GM18505 (cell line): ENCODE measurements at regions not wholly inside any gene's neighbourhood (a gene's known extent, or its start where the extent isn't known, plus 50 kb on each side); places are given as distances from the start of the nearest gene placed in this dataset.
"Not testable (repeated sequence)": the region's sequence is repeated elsewhere in the genome, so short reads cannot be mapped to it uniquely, and the experiment has no call there.

Experiments used
- ATAC-seq: cut with Tn5 transposase; IDR thresholded peaks from one replicate; pipeline ENCODE4 v1.9.1; 2021; ENCODE audit not compliant: unreplicated experiment
- POLR2A ChIP-seq: IDR thresholded peaks from 4 replicates; pipeline ENCODE4 v1.6.1; 2011; ENCODE audit warnings: borderline replicate concordance; ENCODE audit not compliant: insufficient read depth, insufficient read length; ENCODE audit errors: extremely low read depth

DNA sequence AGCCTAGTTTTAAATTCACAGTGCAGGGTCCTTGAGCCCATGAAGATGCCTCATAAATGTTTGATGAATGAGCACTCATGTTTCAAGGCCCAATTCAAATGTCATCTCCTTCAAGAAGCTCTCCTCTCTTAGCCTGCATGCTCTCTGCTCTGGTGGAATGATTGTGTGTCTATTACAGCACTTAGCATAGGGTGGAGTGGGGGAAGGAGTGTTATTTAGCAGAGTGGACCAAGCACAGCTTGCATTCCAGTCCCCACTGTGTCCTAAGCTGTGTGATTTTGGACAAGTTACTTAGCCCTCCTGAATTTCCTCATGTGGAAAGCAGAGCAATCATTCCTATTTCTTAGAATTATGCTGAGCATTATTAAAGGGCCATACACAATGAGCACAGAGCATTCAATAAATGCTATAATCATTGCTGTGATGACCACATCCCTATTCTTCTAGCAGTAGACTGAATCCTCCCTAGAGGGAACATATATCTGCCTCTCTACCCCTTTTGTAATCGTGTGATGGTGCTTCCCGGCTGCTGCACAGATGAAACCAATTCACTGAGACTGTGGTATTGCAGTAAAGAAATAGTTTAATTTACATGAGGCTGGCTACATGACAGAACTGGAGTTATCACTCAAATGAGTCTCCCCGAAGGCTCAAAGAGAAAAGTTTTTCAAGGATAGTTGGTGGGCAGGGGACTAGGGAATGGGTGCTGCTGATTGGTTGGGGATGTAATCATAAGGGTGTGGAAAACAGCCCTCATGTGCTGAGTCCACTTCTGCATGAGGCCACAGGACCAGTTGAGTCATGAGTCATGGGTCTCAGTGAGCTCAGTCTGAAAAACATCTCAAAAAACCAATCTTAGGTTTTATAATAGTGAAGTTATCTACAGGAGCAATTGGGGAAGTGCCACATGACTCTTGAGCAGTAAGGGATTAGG lies 173.4 kb upstream of the NDUFV2 start:
- TF ChIP-seq POLR2A = no peak
- ATAC-seq = no peak

DNA sequence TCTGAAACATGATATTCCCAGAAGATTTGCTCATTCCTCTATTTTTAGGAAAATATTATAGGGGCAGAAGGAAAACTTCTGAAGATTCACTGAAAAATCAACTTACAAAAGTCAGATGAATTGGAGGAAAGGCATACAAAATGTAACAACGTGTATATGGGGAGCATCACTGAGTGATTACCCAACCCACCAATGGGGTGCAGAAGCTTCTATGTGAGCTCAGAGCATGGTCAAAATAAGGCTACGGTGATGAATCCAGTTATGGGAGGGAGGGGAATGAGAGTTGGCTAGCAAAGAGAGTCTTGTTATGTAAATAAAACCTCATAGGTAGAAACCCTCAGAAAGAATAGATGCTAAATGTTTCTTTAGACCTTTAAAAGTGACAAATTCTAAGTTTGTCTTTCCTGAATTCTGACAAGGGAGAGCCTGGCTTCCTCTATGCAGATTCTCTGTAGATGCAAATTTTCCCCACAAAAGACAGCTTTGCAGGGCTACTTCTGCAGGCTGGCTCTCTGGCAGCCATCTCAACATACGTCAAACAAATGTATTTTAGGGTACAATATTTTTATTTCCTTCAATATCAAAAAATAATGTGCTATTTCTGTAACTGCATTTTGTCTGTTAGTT lies 171.4 kb upstream of the NDUFV2 start:
- no peak for TF ChIP-seq POLR2A
- ATAC-seq = no peak

DNA sequence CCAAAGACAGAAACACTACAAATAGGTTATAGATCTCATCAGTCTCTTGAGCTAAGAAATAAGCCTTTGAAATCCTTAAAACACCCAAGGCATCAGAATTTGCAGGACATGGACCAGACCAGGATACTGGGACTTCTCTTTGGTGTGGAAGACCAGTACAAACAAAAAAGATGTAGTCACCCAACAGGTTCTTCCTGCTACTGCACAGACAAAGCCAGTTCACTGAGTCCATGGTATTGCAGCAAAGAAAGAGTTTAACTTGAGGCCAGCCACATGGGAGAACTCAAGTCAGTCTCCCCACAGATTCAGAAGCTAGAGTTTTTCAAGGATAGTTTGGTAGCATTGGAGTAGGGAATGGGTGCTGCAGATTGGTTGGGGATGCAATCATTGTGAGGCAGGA lies 169.6 kb upstream of the NDUFV2 start:
- no peak for ATAC-seq
- no peak for TF ChIP-seq POLR2A

DNA sequence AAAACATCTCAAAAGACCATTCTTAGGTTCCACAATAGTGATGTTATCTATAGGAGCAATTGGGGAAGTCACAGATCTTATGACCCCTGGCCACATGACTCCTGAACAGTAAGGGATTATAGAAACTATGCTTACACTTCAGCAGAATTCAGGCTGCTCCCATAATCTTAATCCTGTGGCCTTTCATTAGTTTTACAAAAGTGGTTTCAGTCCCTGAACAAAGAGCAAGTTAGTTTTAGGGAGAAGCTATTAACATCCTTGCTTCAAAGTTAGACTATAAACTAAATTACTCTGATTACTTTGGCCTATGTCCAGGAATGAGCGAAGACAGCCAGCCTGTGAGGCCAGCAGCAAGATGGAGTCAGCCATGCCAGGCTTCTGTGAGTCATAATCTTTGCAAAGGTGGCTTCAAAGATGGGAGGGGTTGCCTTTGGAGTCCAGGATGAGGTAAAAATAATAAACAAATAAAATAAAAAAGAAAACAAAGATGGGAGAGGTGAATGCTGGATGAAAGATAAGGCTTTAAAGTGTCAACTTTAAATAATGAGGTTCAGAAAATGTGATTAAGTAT lies 168.7 kb upstream of the NDUFV2 start:
- ATAC-seq = no peak
- TF ChIP-seq POLR2A = no peak

DNA sequence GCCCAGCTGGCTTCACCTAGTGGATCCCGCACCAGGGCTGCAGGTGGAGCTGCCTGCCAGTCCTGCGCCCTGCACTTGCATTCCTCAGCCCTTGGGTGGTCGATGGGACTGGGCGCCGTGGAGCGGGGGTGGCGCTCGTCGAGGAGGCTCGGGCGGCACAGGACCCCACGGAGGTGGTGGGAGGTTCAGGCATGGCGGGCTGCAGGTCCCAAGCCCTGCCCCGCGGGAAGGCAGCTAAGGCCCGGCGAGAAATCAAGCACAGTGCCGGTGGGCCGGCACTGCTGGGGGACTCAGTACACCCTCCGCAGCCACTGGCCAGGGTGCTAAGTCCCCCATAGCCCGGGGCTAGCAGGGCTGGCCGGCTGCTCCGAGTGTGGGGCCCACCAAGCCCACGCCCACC lies 167.2 kb upstream of the NDUFV2 start:
- ATAC-seq = not testable (repeated sequence)

DNA sequence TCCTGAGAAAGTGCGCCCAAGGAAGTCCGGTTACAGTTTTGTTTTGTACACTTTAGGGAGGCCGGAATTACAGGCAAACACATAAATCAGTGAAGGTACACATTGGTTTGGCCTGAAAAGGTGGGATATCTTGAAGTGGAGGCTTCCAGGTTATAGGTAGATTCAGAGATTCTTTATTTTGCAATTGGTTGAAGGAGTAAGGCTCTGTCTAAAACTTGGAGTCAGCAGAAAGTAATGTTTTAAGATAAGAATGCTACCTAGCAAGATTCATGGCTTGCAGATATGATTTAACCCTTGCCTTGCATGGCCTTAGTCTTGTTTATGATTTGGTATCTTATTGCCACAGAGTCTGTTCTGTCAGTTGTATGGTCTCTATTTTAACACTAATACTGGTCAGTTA lies 165.9 kb upstream of the NDUFV2 start:
- no peak for TF ChIP-seq POLR2A
- no peak for ATAC-seq

DNA sequence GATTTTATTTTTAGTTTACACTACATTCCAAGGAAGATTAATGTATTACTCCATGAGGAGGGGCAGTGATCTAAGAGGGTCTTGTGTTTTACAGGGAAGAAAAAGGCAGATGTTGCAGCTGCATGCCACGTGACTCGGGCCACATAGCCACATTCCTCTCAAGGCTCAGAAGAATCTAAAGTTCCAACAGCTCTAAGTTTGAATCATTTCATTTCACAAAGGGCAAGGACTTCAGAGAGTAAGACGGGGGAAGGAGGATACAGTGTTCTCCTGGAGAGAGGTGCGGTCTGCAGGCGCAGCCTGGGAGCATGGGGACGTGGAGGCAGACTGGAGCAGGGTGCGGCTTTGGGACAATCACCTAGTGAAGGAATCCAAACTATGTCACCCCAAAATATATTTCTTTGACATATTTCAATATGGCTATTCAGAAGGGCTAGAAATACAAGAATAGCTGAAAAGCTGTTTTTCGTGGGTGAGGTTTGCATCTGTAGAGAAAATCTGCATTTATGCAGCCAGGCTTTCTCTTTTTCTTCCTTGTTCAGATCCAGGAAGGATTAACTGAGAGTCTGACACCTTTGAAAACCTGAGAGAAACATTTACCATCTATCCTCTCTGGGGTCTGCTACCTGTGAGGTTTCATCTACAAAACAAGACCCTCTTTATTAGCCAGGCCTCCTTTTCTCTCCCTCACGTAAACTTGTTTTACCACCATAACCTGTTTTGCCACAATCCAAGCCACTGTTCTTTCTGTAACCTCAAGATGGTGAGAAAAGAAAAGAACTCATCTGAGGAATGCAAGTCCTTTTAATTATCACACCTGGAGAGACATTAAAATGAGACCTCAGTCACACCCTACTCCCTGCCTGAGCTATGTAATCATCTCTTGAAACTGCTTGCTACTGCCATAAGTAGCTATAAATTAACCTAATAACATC lies 165.1 kb upstream of the NDUFV2 start:
- TF ChIP-seq POLR2A = no peak
- ATAC-seq = no peak

DNA sequence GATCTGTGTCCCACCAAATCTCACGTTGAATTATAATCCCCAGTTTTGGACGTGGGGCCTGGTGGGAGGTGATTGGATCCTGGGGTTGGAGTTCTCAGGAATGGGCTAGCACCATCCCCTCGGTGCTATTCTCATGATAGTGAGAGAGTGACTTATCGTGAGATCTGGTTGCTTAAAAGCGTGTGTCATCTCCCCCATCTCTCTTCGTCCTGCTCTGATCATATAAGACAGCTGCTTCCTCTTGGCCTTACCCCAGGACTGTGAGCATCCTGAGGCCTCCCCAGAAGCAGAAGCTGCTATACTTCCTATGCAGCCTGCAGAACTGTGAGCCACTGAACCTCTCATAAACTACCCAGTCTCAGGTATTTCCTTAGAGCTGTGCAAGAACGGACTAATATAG lies 163.7 kb upstream of the NDUFV2 start:
- ATAC-seq = no peak
- no peak for TF ChIP-seq POLR2A

DNA sequence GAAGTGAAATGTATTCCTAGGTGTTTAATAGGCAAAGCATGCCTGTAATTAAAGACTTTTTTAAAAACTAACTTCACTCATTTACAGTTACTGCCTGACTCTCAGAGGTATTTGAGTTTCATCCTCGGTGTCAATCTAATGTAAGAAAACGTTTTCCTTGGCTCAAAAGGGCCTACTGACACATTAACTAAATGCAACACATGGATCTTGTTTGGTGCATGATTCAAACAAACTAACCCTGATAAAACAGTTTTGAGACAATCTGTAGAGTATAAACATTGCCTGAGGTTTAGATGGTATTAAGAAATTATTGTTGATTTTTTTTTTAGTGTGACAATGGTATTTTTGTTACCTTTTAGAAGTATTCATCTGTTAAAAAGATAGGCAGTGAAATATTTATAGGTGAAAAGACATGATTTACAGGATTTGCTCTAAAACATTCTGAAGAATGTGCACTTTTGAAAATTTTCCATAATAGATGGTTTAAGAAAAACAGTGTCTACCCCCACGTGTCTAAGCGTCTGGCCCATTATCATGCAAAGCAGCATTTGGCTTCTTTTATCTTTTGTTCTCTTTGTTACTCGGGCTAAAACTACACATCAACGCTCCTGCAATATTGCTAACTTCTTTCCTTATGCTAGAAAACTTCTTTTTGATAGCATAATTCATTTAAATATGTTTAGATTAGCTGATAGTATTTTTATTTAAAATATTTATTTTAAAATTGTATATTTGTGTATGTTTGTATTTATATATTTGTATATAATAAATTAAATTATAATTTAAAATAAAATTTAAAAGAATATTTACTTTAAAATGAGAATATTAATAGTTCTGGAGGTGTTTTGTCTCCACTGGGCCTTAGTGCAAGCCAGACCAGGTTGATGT lies 160.2 kb upstream of the NDUFV2 start:
- no peak for TF ChIP-seq POLR2A
- ATAC-seq = no peak

DNA sequence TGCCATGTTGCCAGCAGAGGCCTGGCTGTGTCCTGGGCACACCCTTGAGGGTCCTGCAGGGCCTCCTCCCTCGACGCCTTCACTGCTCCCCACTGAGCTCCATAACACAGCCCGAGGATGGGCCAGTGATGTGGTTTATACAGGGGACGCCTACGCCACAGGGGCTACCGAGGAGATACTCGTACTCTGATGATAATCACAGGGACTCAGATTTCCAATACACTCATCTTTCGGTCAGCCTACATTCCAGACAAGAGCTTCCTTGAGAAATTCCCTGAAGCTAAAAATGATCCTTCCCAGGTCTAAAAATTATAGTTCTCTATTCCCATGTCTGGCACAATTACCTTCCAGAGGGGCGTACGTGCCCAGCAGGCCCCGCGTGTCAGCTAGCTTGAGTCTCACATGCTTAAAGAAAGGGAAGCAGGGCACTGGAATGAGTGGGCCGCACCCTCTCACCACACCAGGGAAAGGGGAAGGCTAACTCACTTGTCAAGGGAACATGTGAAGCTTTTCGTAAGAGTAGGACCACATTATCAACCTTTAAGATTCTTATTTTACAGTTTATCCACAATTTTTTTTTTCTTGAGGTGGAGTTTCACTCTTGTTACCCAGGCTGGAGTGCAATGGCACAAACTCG lies 159.5 kb upstream of the NDUFV2 start:
- TF ChIP-seq POLR2A = no peak

DNA sequence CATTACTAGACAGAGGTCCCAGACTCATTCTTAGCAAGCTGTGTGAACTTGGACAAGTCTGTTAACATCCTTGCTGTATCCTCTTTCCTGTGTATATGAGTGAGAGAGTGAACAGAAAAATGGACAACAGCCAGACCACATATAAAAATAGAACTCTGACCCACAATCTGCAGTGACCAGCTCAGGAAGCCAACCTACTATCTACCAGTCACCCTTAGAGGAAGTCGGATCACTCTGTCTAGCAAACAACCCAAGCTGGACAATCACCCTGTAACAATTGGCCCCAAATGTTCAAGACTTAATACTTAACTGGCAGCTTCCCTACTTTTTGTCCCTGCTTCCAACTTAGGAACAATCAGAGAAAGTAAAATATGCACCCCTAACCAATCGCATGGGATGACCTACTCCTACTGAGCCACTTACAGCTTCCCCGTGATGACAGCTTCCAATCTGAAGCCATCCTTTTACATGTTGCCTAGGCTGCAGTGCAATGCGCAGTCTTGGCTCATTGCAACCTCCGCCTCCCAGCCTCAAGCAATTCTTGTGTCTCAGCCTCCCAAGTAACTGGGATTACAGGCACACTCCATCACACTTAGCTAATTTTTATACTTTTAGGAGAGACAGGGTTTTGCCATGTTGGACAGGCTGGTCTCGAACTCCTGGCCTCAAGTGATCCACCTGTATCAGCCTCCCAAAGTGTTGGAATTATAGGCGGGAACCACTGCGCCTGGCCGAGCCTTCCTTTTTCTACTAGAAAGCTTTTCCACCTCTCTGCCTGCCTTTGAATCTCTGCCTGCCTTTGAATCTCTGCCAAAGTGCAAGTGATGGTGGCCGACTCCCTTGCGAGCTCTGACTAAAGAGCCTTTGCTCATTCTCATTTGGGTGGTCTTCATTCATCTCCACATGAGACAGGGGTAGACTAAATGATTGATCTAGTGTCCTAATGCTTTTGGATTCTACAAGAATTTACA lies 158.3 kb upstream of the NDUFV2 start:
- no peak for ATAC-seq
- TF ChIP-seq POLR2A = no peak

More for the DNA sequence above, 159.5 kb upstream of the NDUFV2 start:
- no peak for ATAC-seq
